Adrenal gland (tissue), 5 donors: ENCODE measurements at regions not wholly inside any gene's neighbourhood (a gene's known extent, or its start where the extent isn't known, plus 50 kb on each side); places are given as distances from the start of the nearest gene placed in this dataset.
"Not testable (repeated sequence)": the region's sequence is repeated elsewhere in the genome, so short reads cannot be mapped to it uniquely, and the experiment has no call there.

ENCODE experiments used
- POLR2A ChIP-seq, 2 donors: fragments of 450-650 bp; IDR thresholded peaks; one replicate each; pipeline ENCODE4 v1.6.1; 2017; ENCODE audit warnings: antibody characterized with exemption in 2 of 2, mild to moderate bottlenecking in 2 of 2, moderate library complexity in 1 of 2
- TF ChIP-seq, protein P1 (sequence below), 6 experiments: fragments of 450-650 bp in 4 of 6; fragments of 200-600 bp in 2 of 6; sonication (generic) in 1 of 6; IDR thresholded peaks; 1 replicate in 5 of 6; 2 replicates in 1 of 6; pipeline versions ENCODE4 v1.5.1 to v1.8.0; 2016 to 2021; ENCODE audit warnings: antibody characterized with exemption in 6 of 6, mild to moderate bottlenecking in 2 of 6, moderate library complexity in 1 of 6
- donor health status: DM: no; HTN: no; CAD: no.

DNA sequence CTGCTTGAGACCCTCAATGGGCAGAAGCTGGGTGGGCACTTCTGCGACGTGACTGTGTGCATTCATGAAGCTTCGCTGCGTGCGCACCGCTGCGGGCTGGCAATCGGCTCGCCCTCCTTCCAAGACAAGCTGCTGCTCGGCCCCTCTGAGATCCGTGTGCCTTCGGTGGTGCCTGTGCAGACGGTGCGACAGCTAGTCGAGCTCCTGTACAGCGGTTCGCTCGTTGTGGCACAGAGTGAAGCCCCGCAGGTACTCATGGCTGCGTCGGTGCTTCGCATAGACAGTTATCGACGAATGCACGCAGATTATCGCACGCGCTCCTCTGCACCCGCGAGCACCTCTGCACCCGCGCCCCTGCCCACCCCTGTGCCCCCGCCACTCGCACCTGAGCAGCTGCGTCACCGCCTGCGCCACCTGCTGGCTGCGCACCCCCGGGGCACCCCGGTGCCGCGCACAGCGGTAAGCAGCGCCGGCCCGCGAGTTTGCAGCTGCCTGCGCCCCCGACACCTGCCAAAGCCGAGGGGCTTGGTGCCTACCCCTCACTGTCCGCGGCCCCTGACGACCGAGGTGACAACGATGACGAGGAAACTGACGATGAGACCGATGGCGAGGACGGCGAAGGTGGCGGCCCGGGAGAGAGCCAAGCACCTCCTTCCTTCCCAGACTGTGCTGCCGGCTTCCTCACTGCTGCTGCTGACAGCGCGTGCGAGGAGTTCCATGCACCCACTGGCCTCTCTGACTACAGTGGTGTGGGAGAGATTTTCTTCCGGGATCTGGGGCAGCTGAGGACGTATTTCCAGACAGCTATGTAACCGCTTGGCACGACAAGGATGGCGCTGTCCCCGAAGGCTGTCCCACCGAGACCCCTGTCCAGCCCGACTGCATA is 89.2 kb downstream of the LIMS4 start:
- TF ChIP-seq, protein P1, sequence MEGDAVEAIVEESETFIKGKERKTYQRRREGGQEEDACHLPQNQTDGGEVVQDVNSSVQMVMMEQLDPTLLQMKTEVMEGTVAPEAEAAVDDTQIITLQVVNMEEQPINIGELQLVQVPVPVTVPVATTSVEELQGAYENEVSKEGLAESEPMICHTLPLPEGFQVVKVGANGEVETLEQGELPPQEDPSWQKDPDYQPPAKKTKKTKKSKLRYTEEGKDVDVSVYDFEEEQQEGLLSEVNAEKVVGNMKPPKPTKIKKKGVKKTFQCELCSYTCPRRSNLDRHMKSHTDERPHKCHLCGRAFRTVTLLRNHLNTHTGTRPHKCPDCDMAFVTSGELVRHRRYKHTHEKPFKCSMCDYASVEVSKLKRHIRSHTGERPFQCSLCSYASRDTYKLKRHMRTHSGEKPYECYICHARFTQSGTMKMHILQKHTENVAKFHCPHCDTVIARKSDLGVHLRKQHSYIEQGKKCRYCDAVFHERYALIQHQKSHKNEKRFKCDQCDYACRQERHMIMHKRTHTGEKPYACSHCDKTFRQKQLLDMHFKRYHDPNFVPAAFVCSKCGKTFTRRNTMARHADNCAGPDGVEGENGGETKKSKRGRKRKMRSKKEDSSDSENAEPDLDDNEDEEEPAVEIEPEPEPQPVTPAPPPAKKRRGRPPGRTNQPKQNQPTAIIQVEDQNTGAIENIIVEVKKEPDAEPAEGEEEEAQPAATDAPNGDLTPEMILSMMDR (IDR thresholded peaks at IDR 0.05) = not testable (repeated sequence)
- not testable (repeated sequence) for TF ChIP-seq POLR2A (IDR thresholded peaks at IDR 0.05)
